Muscle layer of duodenum (tissue), 2 donors: ENCODE measurements at regions not wholly inside any gene's neighbourhood (a gene's known extent, or its start where the extent isn't known, plus 50 kb on each side); places are given as distances from the start of the nearest gene placed in this dataset.
"Not testable (repeated sequence)": the region's sequence is repeated elsewhere in the genome, so short reads cannot be mapped to it uniquely, and the experiment has no call there.

Experiments used
- H3K27ac ChIP-seq: one replicate; pipeline ENCODE4 v1.7.0; 2013; ENCODE audit warnings: mild to moderate bottlenecking, low read length
- H3K27me3 ChIP-seq: one replicate; pipeline ENCODE4 v1.7.0; 2013; ENCODE audit warnings: low read depth, mild to moderate bottlenecking, control low read depth, low read length
- H3K36me3 ChIP-seq, 2 donors: one replicate each; pipeline ENCODE4 v1.7.0; 2013; ENCODE audit warnings: low read length in 2 of 2, control low read depth in 1 of 2, mild to moderate bottlenecking in 1 of 2; ENCODE audit not compliant: insufficient read depth in 2 of 2, control insufficient read depth in 1 of 2
- H3K4me1 ChIP-seq, 2 donors: one replicate each; pipeline ENCODE4 v1.7.0; 2013; ENCODE audit warnings: low read length in 2 of 2, mild to moderate bottlenecking in 2 of 2, control low read depth in 1 of 2, moderate library complexity in 1 of 2; ENCODE audit not compliant: insufficient read depth in 2 of 2, control insufficient read depth in 1 of 2
- H3K4me3 ChIP-seq, 2 donors: one replicate each; pipeline ENCODE4 v1.7.0; 2013; ENCODE audit warnings: low read length in 2 of 2, low read depth in 1 of 2, mild to moderate bottlenecking in 1 of 2
- H3K9me3 ChIP-seq, 2 donors: one replicate each; pipeline ENCODE4 v1.7.0; 2013; ENCODE audit warnings: low read length in 2 of 2, control low read depth in 1 of 2, mild to moderate bottlenecking in 1 of 2; ENCODE audit not compliant: control insufficient read depth in 1 of 2
- donor health status: healthy.

DNA sequence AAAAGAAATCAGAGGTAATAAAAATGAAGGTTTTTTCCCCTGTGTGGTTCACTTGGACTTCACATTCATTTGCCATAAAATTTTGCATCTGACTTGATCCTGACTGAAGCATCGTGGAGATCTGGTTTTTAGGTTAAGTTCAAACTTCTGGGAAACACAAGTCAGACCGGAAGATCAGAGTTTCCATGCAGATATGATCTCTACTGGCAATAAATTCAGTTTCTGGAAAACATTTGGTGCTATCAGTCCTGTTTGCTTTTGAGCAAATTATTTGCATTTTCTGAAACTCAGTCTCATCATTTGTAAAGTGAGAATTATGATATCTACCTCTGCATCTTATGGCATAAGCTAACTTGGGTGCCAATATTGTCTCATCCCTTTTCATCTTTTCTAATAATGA lies 81.3 kb upstream of the KCNMA1 start:
- no peak overlapping the region for H3K27ac ChIP-seq
- no peaks in the 10 kb centered on the region for H3K4me1 ChIP-seq
- H3K36me3 ChIP-seq = no peaks in the 10 kb centered on the region
- H3K9me3 ChIP-seq = no peaks in the 10 kb centered on the region
- H3K4me3 ChIP-seq = no peak overlapping the region
- no peaks in the 10 kb centered on the region for H3K27me3 ChIP-seq

DNA sequence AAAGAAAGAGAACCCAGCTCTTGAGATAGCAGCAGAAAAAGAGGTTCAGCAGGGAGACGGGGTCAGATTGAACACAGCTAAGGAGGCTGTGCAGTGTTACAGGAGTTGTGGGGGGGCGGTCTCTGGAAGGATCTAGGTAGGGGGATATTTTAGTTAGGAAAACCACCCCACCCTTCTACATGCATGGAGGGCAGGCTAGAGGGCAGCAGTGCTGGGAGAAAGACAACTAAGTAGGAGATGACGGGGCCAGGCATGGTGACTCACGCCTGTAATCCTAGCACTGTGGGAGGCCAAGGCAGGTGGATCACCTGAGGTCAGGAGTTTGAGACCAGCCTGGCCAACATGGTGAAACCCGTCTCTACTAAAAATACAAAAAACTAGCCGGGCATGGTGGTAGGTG lies 80.7 kb upstream of the KCNMA1 start:
- not testable (repeated sequence) for H3K4me3 ChIP-seq, H3K27ac ChIP-seq, H3K4me1 ChIP-seq, H3K9me3 ChIP-seq, H3K36me3 ChIP-seq, H3K27me3 ChIP-seq

DNA sequence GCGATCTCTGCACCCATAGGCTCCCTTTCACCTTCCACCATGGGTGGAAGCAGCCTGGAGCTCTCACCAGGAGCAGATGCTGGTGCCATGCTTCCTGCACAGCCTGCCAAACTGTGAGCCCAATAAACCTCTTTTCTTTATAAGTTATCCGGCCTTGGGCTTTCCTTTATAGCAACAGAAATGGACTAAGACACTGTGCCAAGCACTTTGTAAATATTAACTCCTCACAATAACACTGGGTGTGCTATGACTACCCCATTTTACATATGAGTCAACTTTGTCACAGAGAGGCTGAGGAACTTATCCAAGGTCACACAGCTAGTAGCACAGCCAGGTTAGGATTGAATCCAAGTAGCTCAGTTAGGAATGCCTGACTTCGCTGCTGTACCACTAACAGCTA lies 79.7 kb upstream of the KCNMA1 start:
- Histone ChIP-seq H3K4me1 (no peaks in the 10 kb centered on the region), H3K27me3 (no peaks in the 10 kb centered on the region), H3K4me3 (no peak overlapping the region), H3K9me3 (no peaks in the 10 kb centered on the region), H3K27ac (no peak overlapping the region), H3K36me3 (no peaks in the 10 kb centered on the region)

DNA sequence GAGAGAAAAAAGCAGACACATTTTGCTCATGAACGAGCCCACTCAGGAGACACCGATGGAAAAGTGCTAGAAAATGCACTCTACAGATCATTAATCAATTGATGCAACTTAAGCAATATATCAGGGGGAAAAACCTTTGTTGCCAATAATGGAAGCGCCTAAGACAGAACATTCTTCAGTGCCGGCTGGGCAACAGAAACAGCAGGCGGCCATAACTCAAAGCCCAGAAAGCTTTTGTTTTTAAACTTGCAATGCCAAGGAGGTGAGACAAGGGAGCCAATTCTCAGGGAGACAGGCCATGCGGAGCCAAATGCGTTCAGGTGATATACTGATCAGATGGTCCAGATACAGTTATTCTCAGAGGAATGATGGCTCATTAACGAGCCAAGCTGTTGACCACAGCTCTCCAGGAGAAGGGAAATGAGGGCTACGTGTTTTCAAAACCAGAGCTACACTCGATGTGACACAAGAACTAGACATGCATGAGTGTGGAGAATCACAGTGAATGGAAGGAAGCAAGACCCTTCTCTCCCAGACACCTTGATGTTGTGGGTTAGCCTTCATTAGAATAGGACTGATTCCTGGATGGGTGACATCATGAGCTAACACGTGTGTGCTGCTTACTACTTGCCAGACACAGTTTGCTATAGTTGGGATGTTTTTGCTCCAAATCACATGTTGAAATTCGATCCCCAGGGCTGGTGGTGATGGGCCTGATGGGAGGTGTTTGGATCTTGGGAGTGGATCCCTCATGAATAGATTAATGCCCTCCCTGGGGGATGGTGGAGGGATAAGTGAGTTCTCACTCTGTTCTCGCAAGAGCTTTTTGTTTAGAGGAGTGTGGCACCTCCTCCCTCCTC lies 79.1 kb upstream of the KCNMA1 start:
- H3K4me3 ChIP-seq = no peak overlapping the region
- H3K36me3 ChIP-seq = no peaks in the 10 kb centered on the region
- H3K27ac ChIP-seq = no peak overlapping the region
- H3K27me3 ChIP-seq = peaks cover 4% of the 10 kb centered on the region
- no peaks in the 10 kb centered on the region for H3K9me3 ChIP-seq
- no peaks in the 10 kb centered on the region for H3K4me1 ChIP-seq

DNA sequence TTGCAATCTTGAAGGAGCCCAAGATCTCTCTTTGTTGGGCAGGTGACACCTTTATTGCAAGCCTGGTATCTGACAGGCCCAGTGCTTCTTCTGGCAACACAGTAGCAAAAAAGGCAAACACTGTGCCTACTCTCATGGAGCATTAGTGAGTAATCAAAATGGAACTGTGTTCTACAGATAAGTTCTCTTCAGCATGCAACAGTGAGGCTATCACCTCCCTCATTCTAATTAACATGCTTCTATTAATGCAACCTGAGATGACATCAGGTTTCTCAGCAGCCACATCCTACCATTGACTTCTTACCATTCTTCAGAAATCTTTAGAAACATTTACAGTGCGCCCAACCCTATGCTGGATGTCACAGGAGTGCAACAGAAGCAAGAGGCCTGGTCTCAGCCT lies 77.9 kb upstream of the KCNMA1 start:
- no peaks in the 10 kb centered on the region for H3K36me3 ChIP-seq
- peaks cover 0 to 3% of the 10 kb centered on the region in 2 donors for H3K4me1 ChIP-seq
- no peak overlapping the region for H3K27ac ChIP-seq
- H3K9me3 ChIP-seq = no peaks in the 10 kb centered on the region
- no peak overlapping the region for H3K4me3 ChIP-seq
- peaks cover 10% of the 10 kb centered on the region for H3K27me3 ChIP-seq

DNA sequence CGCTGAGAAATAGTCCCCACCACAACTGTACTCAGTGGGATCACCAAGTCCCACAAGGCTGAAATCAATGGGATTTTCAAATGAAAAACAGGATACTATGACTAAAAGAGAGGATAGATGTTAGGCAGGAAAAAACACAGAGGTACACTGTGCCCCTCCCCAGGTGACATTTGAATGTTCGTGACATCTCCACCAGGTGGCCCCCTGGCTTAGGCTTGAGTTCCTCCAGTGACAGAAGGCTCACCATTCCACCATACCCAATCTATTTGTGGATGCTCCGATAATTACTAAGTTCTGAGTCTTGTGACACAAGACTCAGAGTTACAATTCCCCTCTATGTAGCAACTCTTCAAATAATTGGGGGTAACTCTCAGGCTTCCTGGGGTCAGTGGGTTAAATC lies 77.5 kb upstream of the KCNMA1 start:
- no peaks in the 10 kb centered on the region for H3K9me3 ChIP-seq
- H3K4me1 ChIP-seq = peaks cover 0 to 3% of the 10 kb centered on the region in 2 donors
- H3K27ac ChIP-seq = no peak overlapping the region
- no peak overlapping the region for H3K4me3 ChIP-seq
- H3K36me3 ChIP-seq = no peaks in the 10 kb centered on the region
- peaks cover 14% of the 10 kb centered on the region for H3K27me3 ChIP-seq

DNA sequence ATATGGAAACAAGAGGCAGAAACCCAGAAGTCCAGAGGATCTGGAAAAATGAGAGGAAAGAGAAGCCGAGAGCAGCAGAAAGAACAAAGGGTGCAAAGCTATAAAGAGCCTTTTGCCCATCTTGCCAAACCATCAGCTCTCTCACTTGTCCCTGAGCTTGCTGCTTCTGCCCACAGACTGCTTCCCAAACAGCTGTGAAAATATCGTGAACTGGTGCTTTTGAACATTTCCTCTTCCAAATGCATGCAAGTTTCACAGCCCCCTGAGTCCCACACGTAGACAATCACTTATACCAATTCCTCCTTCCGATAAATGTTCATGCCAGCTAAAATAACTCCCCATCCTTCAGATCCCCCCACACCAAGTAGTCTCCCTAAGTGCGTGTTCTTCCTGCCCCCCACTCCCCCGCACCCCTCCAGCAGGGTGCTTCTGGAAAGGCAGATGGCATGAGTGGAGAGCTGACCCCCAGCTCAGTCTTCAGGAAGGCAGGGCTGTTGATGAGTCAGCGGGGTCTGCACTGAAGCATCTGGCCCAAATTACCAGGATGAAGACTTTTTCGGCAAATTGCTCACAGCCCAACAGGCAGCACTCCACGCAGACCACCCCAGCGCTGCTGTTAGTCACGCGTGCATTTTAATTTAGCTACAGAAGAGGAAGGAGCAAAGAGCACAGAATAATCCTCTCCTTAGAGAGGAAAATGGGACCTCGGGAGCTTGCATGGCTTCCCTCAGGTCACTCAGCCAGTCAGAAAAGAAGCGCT lies 76.1 kb upstream of the KCNMA1 start:
- no peak overlapping the region for H3K27ac ChIP-seq
- H3K36me3 ChIP-seq = no peaks in the 10 kb centered on the region
- H3K9me3 ChIP-seq = no peaks in the 10 kb centered on the region
- peaks cover 0 to 3% of the 10 kb centered on the region in 2 donors for H3K4me1 ChIP-seq
- no peak overlapping the region for H3K4me3 ChIP-seq
- H3K27me3 ChIP-seq = peaks cover 17% of the 10 kb centered on the region

DNA sequence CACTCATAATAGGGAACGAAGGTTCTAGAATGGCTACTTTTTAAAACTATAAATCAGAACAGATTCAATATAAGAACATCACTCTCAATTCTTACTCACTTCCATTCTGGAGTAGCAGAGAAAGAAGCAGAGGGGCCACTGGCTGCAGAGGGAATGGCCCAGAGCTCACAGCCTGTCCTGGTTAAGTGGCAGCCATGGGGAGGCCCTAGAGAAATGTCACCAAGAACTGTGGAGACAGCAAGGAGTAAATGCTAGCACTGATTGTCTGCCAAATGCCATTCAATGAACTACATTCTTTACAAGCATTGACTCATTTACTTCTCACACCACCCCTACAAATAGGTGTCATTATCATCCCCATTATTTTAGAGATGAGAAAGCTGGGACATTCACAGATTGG lies 74.6 kb upstream of the KCNMA1 start:
- Histone ChIP-seq H3K36me3 (no peaks in the 10 kb centered on the region), H3K27ac (no peak overlapping the region), H3K4me1 (peaks cover 0 to 3% of the 10 kb centered on the region in 2 donors), H3K27me3 (peaks cover 17% of the 10 kb centered on the region), H3K9me3 (no peaks in the 10 kb centered on the region), H3K4me3 (no peak overlapping the region)

DNA sequence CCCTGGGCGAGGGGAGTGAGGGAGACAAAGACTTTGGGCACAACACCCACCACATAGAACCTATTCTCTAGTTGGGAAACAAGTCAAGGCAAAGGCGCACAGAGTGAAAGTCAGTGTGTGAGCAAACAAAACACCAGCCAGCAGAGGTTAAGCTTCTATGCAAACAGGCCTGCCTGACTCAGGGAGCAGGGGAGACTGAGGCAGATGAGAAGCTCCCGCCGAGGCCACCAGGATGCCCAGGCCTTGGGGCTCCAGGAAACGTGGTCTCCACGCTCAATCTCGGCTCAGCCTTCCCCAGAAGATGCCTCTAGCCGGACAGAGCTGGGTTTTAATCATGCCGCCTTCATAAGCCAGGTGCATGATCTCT lies 74.1 kb upstream of the KCNMA1 start:
- peaks cover 17% of the 10 kb centered on the region for H3K27me3 ChIP-seq
- H3K4me3 ChIP-seq = peak overlapping the region in 1 of 2 donors; percentile 62
- no peaks in the 10 kb centered on the region for H3K9me3 ChIP-seq
- no peak overlapping the region for H3K27ac ChIP-seq
- H3K36me3 ChIP-seq = no peaks in the 10 kb centered on the region
- H3K4me1 ChIP-seq = peaks cover 0 to 3% of the 10 kb centered on the region in 2 donors

DNA sequence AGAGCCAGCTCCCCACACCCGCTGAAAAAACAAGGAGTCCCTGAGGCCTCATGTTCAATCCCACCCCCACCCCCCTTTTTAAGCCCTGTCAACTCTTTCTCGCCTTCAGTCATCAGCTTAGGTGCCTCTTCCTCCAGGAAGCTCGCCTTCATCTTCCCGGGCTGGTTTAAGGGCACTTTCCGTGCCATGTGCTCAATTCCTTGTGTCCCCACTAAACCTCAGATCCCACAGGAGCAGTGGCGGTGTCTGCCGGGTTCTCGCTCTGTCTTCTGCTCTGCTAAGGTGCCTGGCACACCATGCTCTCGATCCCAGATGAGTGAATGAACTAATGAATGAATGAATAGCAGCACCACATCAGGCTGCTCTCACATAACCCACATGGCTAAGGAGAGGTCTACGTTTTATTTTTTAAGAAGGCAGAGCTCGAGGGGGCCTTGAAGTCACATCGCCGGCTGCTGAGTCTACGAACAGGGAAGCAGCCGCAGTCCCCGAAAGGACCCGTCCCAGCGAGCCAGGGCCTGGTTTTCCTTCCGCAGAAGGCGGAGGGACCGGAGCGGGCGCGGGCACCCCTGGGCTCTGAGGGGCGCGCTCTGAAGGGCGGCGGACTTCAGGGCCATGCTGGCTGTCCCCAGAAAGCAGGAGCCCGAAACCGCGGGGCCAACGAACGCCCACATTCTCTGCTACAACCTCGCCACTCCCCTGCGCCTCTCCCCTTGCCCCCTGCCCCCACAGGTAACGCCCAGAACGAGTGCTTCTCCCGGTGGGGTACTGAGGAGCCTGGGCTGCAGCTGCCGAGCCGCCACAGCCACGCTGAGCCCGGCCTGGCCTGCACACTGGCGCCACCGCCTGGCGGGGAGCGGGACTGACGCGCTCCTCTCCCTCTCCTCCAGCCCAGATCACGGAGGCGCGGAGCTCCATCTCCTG lies 73.4 kb upstream of the KCNMA1 start:
- H3K27ac ChIP-seq = no peak overlapping the region
- H3K4me1 ChIP-seq = peaks cover 0 to 3% of the 10 kb centered on the region in 2 donors
- peak overlapping the region; percentile 23 to 62 for H3K4me3 ChIP-seq
- no peaks in the 10 kb centered on the region for H3K36me3 ChIP-seq
- H3K9me3 ChIP-seq = no peaks in the 10 kb centered on the region
- peaks cover 17% of the 10 kb centered on the region for H3K27me3 ChIP-seq

DNA sequence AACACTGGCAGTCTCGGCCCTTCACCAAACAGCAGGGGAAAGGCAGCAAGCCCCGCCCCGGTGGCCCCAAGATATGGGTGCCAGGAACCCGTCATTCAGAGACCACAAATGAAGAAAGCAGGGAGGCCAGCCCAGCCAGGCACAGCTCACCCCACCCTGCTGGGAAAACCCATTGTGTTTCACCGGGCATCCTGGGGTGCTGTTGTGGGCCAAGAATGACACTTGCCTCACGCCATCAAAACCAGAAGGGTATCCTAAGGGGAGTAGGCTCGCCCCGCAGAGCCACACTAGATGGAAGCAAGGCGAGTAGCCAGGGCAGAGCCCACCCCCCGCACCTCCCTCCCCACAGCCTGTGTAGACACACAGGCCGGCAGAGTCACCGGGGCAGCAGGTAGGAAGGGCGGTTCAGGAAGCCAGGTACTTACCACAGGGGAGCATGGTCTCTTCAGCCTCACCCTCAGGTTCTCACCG lies 72.5 kb upstream of the KCNMA1 start:
- Histone ChIP-seq H3K4me3 (no peak overlapping the region), H3K27me3 (peaks cover 17% of the 10 kb centered on the region), H3K4me1 (peaks cover 0 to 3% of the 10 kb centered on the region in 2 donors), H3K9me3 (no peaks in the 10 kb centered on the region), H3K27ac (no peak overlapping the region), H3K36me3 (no peaks in the 10 kb centered on the region)
